Activated T-helper 9 cell treated with anti-CD3 and anti-CD28 coated beads, Interleukin-2, amount 50 U/mL, for 16 hours (primary cell): ENCODE measurements at regions not wholly inside any gene's neighbourhood (a gene's known extent, or its start where the extent isn't known, plus 50 kb on each side); places are given as distances from the start of the nearest gene placed in this dataset.

ENCODE experiments used
- DNase-seq: peaks from one replicate; pipeline ENCODE4 v3.0.0-alpha.2; 2020; ENCODE audit warnings: low read depth

DNA sequence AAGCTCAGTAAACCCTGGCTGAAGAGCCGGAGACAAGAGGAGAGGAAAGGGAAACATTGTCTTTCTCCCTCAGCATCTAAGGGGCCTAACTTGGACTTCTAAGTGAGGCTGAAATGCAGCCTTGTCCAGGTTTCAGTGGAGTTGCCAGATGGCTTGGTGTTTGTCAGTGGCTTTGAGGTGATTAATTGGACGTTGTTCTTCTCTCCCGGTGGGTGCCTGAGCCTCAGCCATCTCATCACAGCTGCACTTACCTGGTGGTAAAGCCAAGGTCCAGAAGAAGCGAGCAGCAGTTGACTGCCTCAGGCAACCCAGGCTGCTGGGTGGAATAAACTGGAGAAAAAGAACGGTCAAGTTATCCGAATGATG lies 202.2 kb upstream of the NLRP1 start:
- no peak for DNase-seq

GRCh38 chr17:5788266-5788900 lies 204.1 kb upstream of the NLRP1 start:
- no peak for DNase-seq

GRCh38 chr17:5789528-5789927 lies 205.2 kb upstream of the NLRP1 start:
- DNase-seq = no peak

GRCh38 chr17:5793157-5793556 lies 208.8 kb upstream of the NLRP1 start:
- DNase-seq = no peak

DNA sequence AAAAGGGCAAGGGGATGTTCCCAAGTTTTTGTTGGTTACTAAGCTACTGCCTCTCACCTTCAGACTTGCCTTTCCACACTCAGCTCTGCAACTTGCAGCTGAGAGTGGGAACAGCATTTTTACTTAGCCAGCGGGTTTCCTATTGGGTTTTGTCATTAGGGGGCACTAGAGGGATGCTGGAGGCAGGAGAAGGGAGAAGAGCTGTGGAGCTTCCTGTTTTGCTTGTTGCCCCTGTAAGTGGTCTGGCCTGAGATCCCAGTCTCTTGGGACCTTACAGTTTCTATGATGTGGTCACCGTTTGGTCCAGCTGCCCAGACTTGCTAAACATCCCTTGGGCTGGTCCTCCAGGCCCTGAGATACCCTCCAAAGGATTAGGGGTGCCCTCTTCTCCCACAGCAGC lies 209.6 kb upstream of the NLRP1 start:
- no peak for DNase-seq

- DNase-seq = no peak
Observed at GRCh38 chr17:5794385-5794784, 210.1 kb upstream of the NLRP1 start.

GRCh38 chr17:5794881-5795506 lies 210.7 kb upstream of the NLRP1 start:
- no peak for DNase-seq

- no peak for DNase-seq
Observed at GRCh38 chr17:5797447-5798050, 213.2 kb upstream of the NLRP1 start.

- no peak for DNase-seq
Observed at GRCh38 chr17:5798094-5798493, 213.8 kb upstream of the NLRP1 start.

- DNase-seq = no peak
Observed at GRCh38 chr17:5800131-5800530, 215.8 kb upstream of the NLRP1 start.

DNA sequence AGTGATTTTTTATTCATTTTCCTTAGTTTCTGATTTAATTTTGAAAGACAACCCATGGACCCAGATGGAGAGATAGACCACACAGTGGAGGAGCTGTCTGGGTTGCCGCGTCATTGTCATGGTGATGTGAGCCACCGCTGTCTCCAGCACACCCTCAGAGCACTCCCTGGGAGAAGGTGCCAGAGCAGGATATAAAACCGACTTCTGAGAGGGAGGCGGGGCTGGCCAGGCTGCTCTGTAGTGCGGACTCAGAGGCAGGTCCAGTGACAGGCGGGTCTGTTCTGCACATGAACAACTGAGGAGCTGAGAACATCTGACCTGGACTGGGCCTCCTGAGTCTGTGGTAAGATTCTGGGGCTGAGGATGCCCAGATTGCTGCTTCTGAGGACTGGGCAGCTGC lies 216.3 kb upstream of the NLRP1 start:
- no peak for DNase-seq

DNA sequence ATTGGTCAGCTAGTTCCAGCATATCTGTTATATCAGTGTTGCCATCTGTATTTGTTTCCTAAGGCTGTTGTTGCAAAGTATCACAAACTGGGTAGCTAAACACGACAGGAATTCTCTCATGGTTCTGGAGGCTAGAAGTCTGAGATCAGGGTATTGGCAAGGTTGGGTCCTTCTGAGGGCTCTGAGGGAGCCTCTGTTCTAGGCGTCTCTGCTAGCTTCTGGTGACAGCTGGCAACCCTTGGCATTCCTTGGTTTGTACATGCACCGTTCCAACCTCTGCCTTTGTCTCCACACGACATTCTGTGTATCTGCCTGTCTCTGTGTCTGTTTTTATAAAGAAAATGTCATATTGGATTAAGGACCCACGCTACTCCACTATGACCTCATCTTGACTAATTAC lies 219.9 kb upstream of the NLRP1 start:
- no peak for DNase-seq

DNA sequence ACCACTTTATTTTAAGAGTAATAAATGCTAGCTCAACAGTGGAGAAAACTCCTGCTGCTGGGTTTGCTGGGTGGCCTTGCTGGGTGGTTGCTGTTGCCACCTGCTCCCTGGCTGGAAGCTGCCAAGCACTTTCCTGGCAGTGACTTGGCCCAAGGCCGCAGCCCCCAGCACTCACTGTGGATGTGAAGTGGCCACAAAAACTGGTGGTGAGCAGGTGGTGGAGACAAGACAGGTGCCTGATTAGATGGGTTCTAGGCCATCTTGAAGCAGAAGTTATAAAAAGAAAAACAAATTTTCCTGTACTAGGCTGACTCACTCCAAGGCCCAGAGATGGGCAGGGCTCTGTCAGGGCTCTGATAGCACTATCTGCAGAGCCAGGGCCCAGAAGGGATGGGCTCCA lies 224.7 kb upstream of the NLRP1 start:
- DNase-seq = no peak

GRCh38 chr17:5809580-5810188 lies 225.4 kb upstream of the NLRP1 start:
- DNase-seq = no peak

GRCh38 chr17:5812590-5812989 lies 228.3 kb upstream of the NLRP1 start:
- DNase-seq = no peak

DNA sequence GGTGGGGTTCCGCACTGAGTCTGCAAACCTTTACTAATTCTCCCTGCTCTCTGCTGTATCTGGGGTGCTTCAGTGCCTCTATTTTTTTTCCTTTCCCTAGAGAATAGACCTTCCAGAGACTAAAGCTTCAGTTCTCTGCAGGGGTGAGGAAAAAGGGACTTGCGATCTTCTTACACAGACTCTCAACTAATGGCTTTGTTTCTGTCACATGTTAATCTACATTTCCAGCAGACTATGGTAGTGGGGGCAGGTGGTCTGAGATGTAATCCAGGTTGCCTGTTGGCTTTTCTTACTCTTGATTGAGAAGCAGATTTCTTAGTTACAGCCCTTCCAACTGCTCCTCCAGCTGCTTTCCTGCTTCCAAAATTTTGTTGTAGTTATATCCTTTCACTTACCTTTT lies 229.0 kb upstream of the NLRP1 start:
- DNase-seq = no peak

- DNase-seq = no peak
Observed at GRCh38 chr17:5815396-5815795, 231.1 kb upstream of the NLRP1 start.

DNA sequence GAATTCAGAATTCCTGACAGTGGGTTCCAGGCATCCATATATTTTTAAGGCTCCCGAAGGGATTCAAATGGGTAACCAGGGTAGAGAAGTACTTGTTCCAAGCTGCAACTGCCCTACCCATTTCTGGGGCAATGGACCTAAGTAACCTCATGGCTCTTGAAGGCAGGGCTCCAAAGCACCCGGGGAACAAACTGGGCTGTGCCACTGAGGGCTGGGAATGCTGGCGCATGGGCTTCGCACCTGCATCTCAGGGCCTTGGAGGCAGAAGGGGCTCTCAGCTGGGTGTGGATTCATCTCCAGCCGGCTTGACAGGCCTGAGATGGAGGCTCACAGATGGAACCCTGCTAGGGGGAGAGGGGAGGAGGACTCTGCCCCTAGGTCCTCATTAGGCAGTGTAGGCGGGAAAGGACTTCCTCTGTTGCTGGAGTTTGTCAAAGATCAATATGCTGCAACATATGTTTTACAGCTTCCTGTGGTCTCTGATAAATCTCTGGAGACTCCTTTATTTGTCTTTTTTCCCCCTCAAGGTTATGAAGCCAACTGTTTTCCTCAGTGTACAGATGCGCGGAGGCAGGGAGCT lies 232.3 kb upstream of the NLRP1 start:
- no peak for DNase-seq

GRCh38 chr17:5817475-5818395 lies 233.4 kb upstream of the NLRP1 start:
- DNase-seq = no peak

- DNase-seq = no peak
Observed at GRCh38 chr17:5819396-5819795, 235.1 kb upstream of the NLRP1 start.

- no peak for DNase-seq
Observed at GRCh38 chr17:5819921-5820685, 235.8 kb upstream of the NLRP1 start.
